HCT116 (cell line): ENCODE measurements at regions not wholly inside any gene's neighbourhood (a gene's known extent, or its start where the extent isn't known, plus 50 kb on each side); places are given as distances from the start of the nearest gene placed in this dataset.

Source experiments
- ATAC-seq: fragments of 200-7000 bp; cut with Tn5 transposase; 2 replicates; pipeline ENCODE4 v1.9.1; 2020; ENCODE audit warnings: mild to moderate bottlenecking, moderate library complexity
- BruUV-seq: library from RNA; stranded (reverse); fragments of 400-500 nt; replicated peaks from 2 replicates; lab custom pipeline; 2021; lab: Mats Ljungman, UMichigan
- CTCF ChIA-PET: fragments of 300-600 bp; sonication (Branson Sonifier 250); formaldehyde crosslinking; loops from one replicate; lab custom pipeline; 2021; ENCODE audit warnings: antibody characterized with exemption; lab: Charles Lee
- POLR2A ChIA-PET: fragments of 300-600, 350-600 bp; sonication (Branson Sonifier 250); formaldehyde crosslinking; loops from one replicate; lab custom pipeline; 2021; ENCODE audit warnings: antibody characterized with exemption; lab: Charles Lee
- RAD21 ChIA-PET, 2 experiments: fragments of 300-600 bp; sonication (Branson Sonifier 250); formaldehyde crosslinking; loops; one replicate each; lab custom pipeline; 2023; ENCODE audit warnings: low total read pairs in 2 of 2; ENCODE audit not compliant: uncharacterized antibody in 2 of 2, unreplicated experiment in 2 of 2, low non-redundant PET in 1 of 2; lab: Charles Lee
- DNase-seq: peaks from one replicate; pipeline ENCODE4 v3.0.0-alpha.2; 2010; ENCODE audit warnings: low read depth, low spot score
- H2AFZ ChIP-seq: fragments of 200-600 bp; shearing (Covaris generic), sonication (generic); 2 replicates; pipeline ENCODE4 v1.6.1; 2017; ENCODE audit warnings: low read depth, mixed run types, mixed read lengths, antibody characterized with exemption, low read length; ENCODE audit not compliant: poor library complexity, severe bottlenecking
- H3K27ac ChIP-seq: 2 replicates; pipeline ENCODE4 v1.5.1; 2012; ENCODE audit warnings: low read depth, low read length
- H3K27me3 ChIP-seq: fragments of 200-600 bp; sonication (generic); 2 replicates; pipeline ENCODE4 v1.6.1; 2016; ENCODE audit warnings: mixed run types, low read length, mixed read lengths; ENCODE audit not compliant: insufficient read depth
- H3K36me3 ChIP-seq, 2 experiments: fragments of 200-500 bp in 1 of 2; fragments of 200-600 bp in 1 of 2; sonication (Bioruptor generic) in 1 of 2; sonication (generic) in 1 of 2; 2 replicates each; pipeline versions ENCODE4 v1.5.1 to v1.6.1; 2014 to 2016; ENCODE audit warnings: low read length in 2 of 2, inconsistent platforms in 1 of 2, mixed read lengths in 1 of 2, mixed run types in 1 of 2; ENCODE audit not compliant: insufficient read depth in 2 of 2, control insufficient read depth in 1 of 2
- H3K4me1 ChIP-seq, 2 experiments: fragments of 200-600 bp in 1 of 2; sonication (generic) in 1 of 2; 2 replicates each; pipeline versions ENCODE4 v1.5.1 to v1.6.1; 2012 to 2017; ENCODE audit warnings: low read length in 2 of 2, inconsistent platforms in 1 of 2, mild to moderate bottlenecking in 1 of 2, mixed read lengths in 1 of 2, mixed run types in 1 of 2, moderate library complexity in 1 of 2; ENCODE audit not compliant: insufficient read depth in 2 of 2, control insufficient read depth in 1 of 2
- H3K4me2 ChIP-seq: fragments of 200-600 bp; sonication (generic); 2 replicates; pipeline ENCODE4 v1.6.1; 2017; ENCODE audit warnings: mixed run types, low read length, mixed read lengths
- H3K4me3 ChIP-seq, 2 experiments: fragments of 200-600 bp in 1 of 2; sonication (generic) in 1 of 2; replicated peaks in 1 of 2; 2 replicates each; pipeline ENCODE4 v1.5.1; 2011 to 2016; ENCODE audit warnings: low read length in 2 of 2, control low read depth in 1 of 2, low read depth in 1 of 2, mild to moderate bottlenecking in 1 of 2, mixed read lengths in 1 of 2, mixed run types in 1 of 2
- H3K79me2 ChIP-seq: fragments of 200-600 bp; sonication (generic); 2 replicates; pipeline ENCODE4 v1.6.1; 2017; ENCODE audit warnings: mild to moderate bottlenecking, mixed run types, low read length, moderate library complexity, mixed read lengths; ENCODE audit not compliant: insufficient read depth
- H3K9ac ChIP-seq: fragments of 200-600 bp; sonication (generic); 2 replicates; pipeline ENCODE4 v1.6.1; 2016; ENCODE audit warnings: low read length, mixed read lengths
- H3K9me2 ChIP-seq: fragments of 200-600 bp; sonication (generic), shearing (Covaris generic); 2 replicates; pipeline ENCODE4 v1.6.1; 2017; ENCODE audit warnings: mixed run types, mild to moderate bottlenecking, moderate library complexity; ENCODE audit not compliant: insufficient read depth
- H3K9me3 ChIP-seq, 2 experiments: fragments of 200-500 bp in 1 of 2; fragments of 200-600 bp in 1 of 2; sonication (Bioruptor generic) in 1 of 2; sonication (generic) in 1 of 2; 2 replicates each; pipeline ENCODE4 v1.6.1; 2014 to 2017; ENCODE audit warnings: low read length in 2 of 2, mixed read lengths in 2 of 2, inconsistent platforms in 1 of 2, low read depth in 1 of 2, mild to moderate bottlenecking in 1 of 2, mixed run types in 1 of 2, moderate library complexity in 1 of 2; ENCODE audit not compliant: control insufficient read depth in 1 of 2, insufficient read depth in 1 of 2
- H4K20me1 ChIP-seq: fragments of 200-600 bp; sonication (generic), shearing (Covaris generic); 2 replicates; pipeline ENCODE4 v1.6.1; 2017; ENCODE audit warnings: mixed run types, mild to moderate bottlenecking, moderate library complexity; ENCODE audit not compliant: insufficient read depth
- CEBPB ChIP-seq: IDR thresholded peaks from 2 replicates; pipeline ENCODE4 v1.6.1; 2012; ENCODE audit warnings: low read depth
- EGR1 ChIP-seq: IDR thresholded peaks from 2 replicates; pipeline ENCODE4 v1.6.1; 2012; ENCODE audit warnings: low read depth
- ELF1 ChIP-seq: IDR thresholded peaks from 2 replicates; pipeline ENCODE4 v1.6.1; 2012; ENCODE audit warnings: low read depth, borderline replicate concordance
- EZH2 ChIP-seq: fragments of 200-600 bp; sonication (generic); IDR thresholded peaks from 2 replicates; pipeline ENCODE4 v1.6.1; 2017; ENCODE audit warnings: antibody characterized with exemption, mixed run types
- FOSL1 ChIP-seq: IDR thresholded peaks from 2 replicates; pipeline ENCODE4 v1.6.1; 2012; ENCODE audit warnings: low read depth
- JUND ChIP-seq: IDR thresholded peaks from 2 replicates; pipeline ENCODE4 v1.6.1; 2012
- MAX ChIP-seq: IDR thresholded peaks from 2 replicates; pipeline ENCODE4 v1.6.1; 2012
- POLR2A ChIP-seq: IDR thresholded peaks from 2 replicates; pipeline ENCODE4 v1.7.0; 2011; ENCODE audit warnings: borderline replicate concordance; ENCODE audit not compliant: insufficient read depth, insufficient read length; ENCODE audit errors: extremely low read depth
- RAD21 ChIP-seq: IDR thresholded peaks from 2 replicates; pipeline ENCODE4 v1.6.1; 2012; ENCODE audit warnings: low read depth, mild to moderate bottlenecking
- REST ChIP-seq: IDR thresholded peaks from 2 replicates; pipeline ENCODE4 v1.6.1; 2012; ENCODE audit warnings: low read depth
- SIN3A ChIP-seq: IDR thresholded peaks from 2 replicates; pipeline ENCODE4 v1.6.1; 2012; ENCODE audit warnings: low read depth
- SP1 ChIP-seq: IDR thresholded peaks from 2 replicates; pipeline ENCODE4 v1.6.1; 2012; ENCODE audit warnings: low read depth
- SRF ChIP-seq: IDR thresholded peaks from 2 replicates; pipeline ENCODE4 v1.6.1; 2012; ENCODE audit warnings: low read depth
- TCF7L2 ChIP-seq: IDR thresholded peaks from 2 replicates; pipeline ENCODE4 v1.7.0; 2011; ENCODE audit warnings: borderline replicate concordance, inconsistent platforms; ENCODE audit not compliant: insufficient read depth, insufficient read length; ENCODE audit errors: extremely low read depth
- YY1 ChIP-seq: IDR thresholded peaks from 2 replicates; pipeline ENCODE4 v1.6.1; 2011; ENCODE audit warnings: low read length, low read depth, moderate library complexity, mild to moderate bottlenecking; ENCODE audit not compliant: insufficient replicate concordance; ENCODE audit errors: extremely low read depth
- ZFX ChIP-seq: fragments of 450-650 bp; IDR thresholded peaks from 2 replicates; pipeline ENCODE4 v1.6.1; 2017
- intact Hi-C: fragments of 100-400 bp; cut with micrococcal nuclease; formaldehyde crosslinking; loops from 2 replicates; pipeline ENCODE4 v1.10.0; 2022
- TF ChIP-seq, protein P1 (sequence below): IDR thresholded peaks from 2 replicates; pipeline ENCODE4 v1.6.1; 2012

DNA sequence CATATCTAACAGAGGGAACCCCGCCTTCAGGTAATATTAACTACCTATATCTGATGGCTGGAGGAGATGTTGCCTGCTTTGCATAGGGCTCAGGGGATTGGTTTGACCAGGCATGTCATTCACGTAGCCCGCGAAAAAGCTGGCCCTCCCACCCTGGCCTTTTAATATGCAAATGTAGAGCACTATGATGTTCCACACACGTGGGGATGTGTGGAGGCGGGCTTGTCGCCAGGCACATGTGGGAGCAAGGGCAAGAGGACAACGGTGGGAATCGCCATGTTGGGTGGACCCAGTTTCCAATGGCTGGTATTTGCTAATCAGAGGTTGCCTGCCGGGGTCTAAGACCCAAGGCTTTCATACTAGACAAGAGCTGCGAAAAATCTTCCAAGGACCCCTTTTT is 469.8 kb downstream of the ZPLD1 start:
- no peak overlapping the region for H3K4me2 ChIP-seq
- ATAC-seq = no peak
- no peak overlapping the region for H3K9ac ChIP-seq
- TF ChIP-seq RAD21 = no peak
- no peaks in the 10 kb centered on the region for H3K27me3 ChIP-seq
- intact Hi-C loops = no loop called here
- ChIA-PET POLR2A (no interaction called here), CTCF (no interaction called here), RAD21 (no interaction called here)
- no peak overlapping the region for H3K4me3 ChIP-seq
- no peaks in the 10 kb centered on the region for H3K9me3 ChIP-seq
- H3K9me2 ChIP-seq = no peaks in the 10 kb centered on the region
- no peak overlapping the region for H3K27ac ChIP-seq
- DNase-seq = no peak
- H3K36me3 ChIP-seq = no peaks in the 10 kb centered on the region
- no TSS peak for BruUV-seq
- no peaks in the 10 kb centered on the region for H3K79me2 ChIP-seq
- H2AFZ ChIP-seq = no peak overlapping the region
- no peaks in the 10 kb centered on the region for H4K20me1 ChIP-seq
- peaks cover 0 to 7% of the 10 kb centered on the region in 2 experiments; a peak in 1 of 4 replicates for H3K4me1 ChIP-seq

DNA sequence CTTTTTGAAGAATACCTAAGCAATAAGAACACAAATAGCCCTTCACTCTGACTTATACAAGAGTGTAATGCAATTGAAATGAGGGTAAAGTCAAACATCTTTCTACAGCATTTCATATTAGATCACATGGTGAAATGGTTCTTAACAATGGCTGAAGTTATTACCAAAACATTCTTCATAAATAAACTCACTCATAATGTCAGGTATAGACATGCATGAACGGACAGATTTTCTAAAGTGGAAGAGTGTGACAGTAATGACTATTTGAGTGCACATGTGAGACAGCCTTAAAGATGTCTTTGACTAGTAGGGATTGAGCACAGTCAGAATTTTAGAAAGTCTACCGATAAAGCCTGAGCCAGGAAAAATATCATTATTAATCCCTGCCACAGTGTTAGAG is 471.0 kb downstream of the ZPLD1 start:
- Histone ChIP-seq H2AFZ (no peak overlapping the region), H3K4me1 (peaks cover 0 to 7% of the 10 kb centered on the region in 2 experiments; a peak in 1 of 4 replicates), H3K9me3 (no peaks in the 10 kb centered on the region), H3K9ac (no peak overlapping the region), H3K27ac (no peak overlapping the region), H3K4me3 (no peak overlapping the region), H3K36me3 (no peaks in the 10 kb centered on the region), H3K4me2 (no peak overlapping the region), H3K9me2 (no peaks in the 10 kb centered on the region), H4K20me1 (no peaks in the 10 kb centered on the region), H3K27me3 (no peaks in the 10 kb centered on the region), H3K79me2 (no peaks in the 10 kb centered on the region)
- intact Hi-C loops = no loop called here
- RAD21 ChIA-PET = no interaction called here
- CTCF ChIA-PET = no interaction called here
- BruUV-seq = no TSS peak
- ATAC-seq = no peak
- POLR2A ChIA-PET = no interaction called here
- TF ChIP-seq ZFX = no peak
- TF ChIP-seq SRF = no peak
- TF ChIP-seq CEBPB = no peak
- no peak for TF ChIP-seq TCF7L2
- TF ChIP-seq, protein P1, sequence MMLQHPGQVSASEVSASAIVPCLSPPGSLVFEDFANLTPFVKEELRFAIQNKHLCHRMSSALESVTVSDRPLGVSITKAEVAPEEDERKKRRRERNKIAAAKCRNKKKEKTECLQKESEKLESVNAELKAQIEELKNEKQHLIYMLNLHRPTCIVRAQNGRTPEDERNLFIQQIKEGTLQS = no peak
- no peak for TF ChIP-seq EGR1
- no peak for TF ChIP-seq SP1
- no peak for TF ChIP-seq FOSL1
- TF ChIP-seq POLR2A = no peak
- no peak for TF ChIP-seq EZH2
- no peak for TF ChIP-seq YY1
- no peak for TF ChIP-seq JUND
- no peak for TF ChIP-seq SIN3A
- TF ChIP-seq ELF1 = no peak
- no peak for TF ChIP-seq MAX
- TF ChIP-seq REST = no peak
- no peak for DNase-seq
